Fibroblast of lung (primary cell): ENCODE measurements at regions not wholly inside any gene's neighbourhood (a gene's known extent, or its start where the extent isn't known, plus 50 kb on each side); places are given as distances from the start of the nearest gene placed in this dataset.
"Not testable (repeated sequence)": the region's sequence is repeated elsewhere in the genome, so short reads cannot be mapped to it uniquely, and the experiment has no call there.

Experiments
- DNase-seq, 2 donors: peaks; one replicate each; pipeline versions ENCODE4 v3.0.0 to v3.0.0-alpha.2; 2010; ENCODE audit warnings: low read depth in 2 of 2
- H2AFZ ChIP-seq: 2 replicates; pipeline ENCODE4 v1.5.1; 2012; ENCODE audit warnings: low read length, control low read depth, inconsistent platforms
- H3K27ac ChIP-seq: 2 replicates; pipeline ENCODE4 v1.5.1; 2011; ENCODE audit warnings: low read length, control low read depth; ENCODE audit not compliant: insufficient read depth
- H3K27me3 ChIP-seq: 2 replicates; pipeline ENCODE4 v1.5.1; 2011; ENCODE audit warnings: mild to moderate bottlenecking, low read length; ENCODE audit not compliant: control insufficient read depth, insufficient read depth
- H3K36me3 ChIP-seq: 2 replicates; pipeline ENCODE4 v1.5.1; 2011; ENCODE audit warnings: low read length; ENCODE audit not compliant: control insufficient read depth, insufficient read depth
- H3K4me1 ChIP-seq: 2 replicates; pipeline ENCODE4 v1.5.1; 2011; ENCODE audit warnings: low read length; ENCODE audit not compliant: control insufficient read depth, insufficient read depth; ENCODE audit errors: extremely low read depth
- H3K4me2 ChIP-seq: 2 replicates; pipeline ENCODE4 v1.5.1; 2011; ENCODE audit warnings: low read length, control low read depth; ENCODE audit not compliant: insufficient read depth; ENCODE audit errors: extremely low read depth
- H3K4me3 ChIP-seq, 4 experiments: fragments of 200-600 bp in 1 of 4; sonication (generic) in 1 of 4; replicated peaks in 1 of 4; 2 replicates each; pipeline ENCODE4 v1.5.1; 2011 to 2016; ENCODE audit warnings: low read length in 4 of 4, low read depth in 3 of 4, mild to moderate bottlenecking in 3 of 4, control low read depth in 2 of 4, inconsistent platforms in 1 of 4, mixed read lengths in 1 of 4; ENCODE audit not compliant: insufficient read depth in 1 of 4; ENCODE audit errors: control extremely low read depth in 1 of 4
- H3K79me2 ChIP-seq: 2 replicates; pipeline ENCODE4 v1.5.1; 2012; ENCODE audit warnings: mild to moderate bottlenecking, low read length, inconsistent platforms; ENCODE audit not compliant: control insufficient read depth, insufficient read depth
- H3K9ac ChIP-seq: 2 replicates; pipeline ENCODE4 v1.5.1; 2011; ENCODE audit warnings: mild to moderate bottlenecking, low read length, control low read depth; ENCODE audit not compliant: insufficient read depth
- H3K9me3 ChIP-seq: 2 replicates; pipeline ENCODE4 v1.5.1; 2012; ENCODE audit warnings: low read depth, low read length; ENCODE audit not compliant: control insufficient read depth, insufficient read depth
- H4K20me1 ChIP-seq: 2 replicates; pipeline ENCODE4 v1.5.1; 2011; ENCODE audit warnings: low read length; ENCODE audit not compliant: control insufficient read depth, insufficient read depth; ENCODE audit errors: extremely low read depth

DNA sequence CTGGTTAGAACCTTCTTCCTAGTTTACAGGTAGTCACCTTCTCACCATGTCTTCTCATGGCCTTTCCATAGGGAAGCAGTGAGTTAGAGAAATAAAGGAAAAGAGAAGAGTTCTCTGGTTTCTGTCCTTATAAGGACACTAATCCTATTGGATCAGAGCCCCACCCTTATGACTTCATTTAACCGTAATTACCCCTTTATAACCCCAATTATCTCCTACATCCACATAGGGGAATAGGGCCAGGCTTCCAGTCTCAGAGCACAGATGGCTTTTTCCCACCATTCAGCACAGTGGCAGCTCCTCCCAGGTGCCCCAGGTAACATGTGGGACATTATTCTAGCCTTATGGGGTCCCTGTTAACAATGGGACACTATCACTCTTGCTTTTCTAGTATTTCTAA, 602.9 kb downstream of the RPIA start:
- H3K9me3 ChIP-seq, H4K20me1 ChIP-seq, DNase-seq, H3K79me2 ChIP-seq, H3K4me3 ChIP-seq, H2AFZ ChIP-seq, H3K4me2 ChIP-seq, H3K36me3 ChIP-seq, H3K27me3 ChIP-seq, H3K27ac ChIP-seq, H3K9ac ChIP-seq, H3K4me1 ChIP-seq: not testable (repeated sequence)

- not testable (repeated sequence) for H3K4me2 ChIP-seq, H3K36me3 ChIP-seq, H3K9me3 ChIP-seq, H2AFZ ChIP-seq, H3K4me1 ChIP-seq, H4K20me1 ChIP-seq, H3K79me2 ChIP-seq, DNase-seq, H3K4me3 ChIP-seq, H3K27ac ChIP-seq, H3K27me3 ChIP-seq, H3K9ac ChIP-seq
These were observed 605.4 kb downstream of the RPIA start for GRCh38 chr2:89296820-89297398.

DNA sequence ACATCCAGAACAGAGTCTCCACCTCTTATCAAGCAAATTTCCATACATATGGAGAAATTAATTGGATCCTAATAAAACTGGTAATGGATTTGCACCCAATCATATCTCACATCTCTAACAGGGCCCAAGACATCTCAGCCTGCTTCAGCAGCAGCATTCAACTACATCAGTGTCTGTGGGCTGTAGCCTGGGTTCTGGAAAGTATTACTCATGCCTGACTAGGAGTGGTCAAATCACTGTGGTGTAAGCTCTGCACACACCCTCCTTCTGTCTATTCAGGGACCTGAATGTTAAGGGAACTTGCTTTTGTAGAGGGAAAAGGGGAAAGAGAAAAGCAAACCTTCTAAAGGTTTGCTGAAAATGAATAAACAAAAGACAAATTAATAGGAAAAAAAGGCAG, 607.7 kb downstream of the RPIA start:
- not testable (repeated sequence) for H4K20me1 ChIP-seq, DNase-seq, H3K79me2 ChIP-seq, H3K36me3 ChIP-seq, H3K4me1 ChIP-seq, H3K27ac ChIP-seq, H2AFZ ChIP-seq, H3K9me3 ChIP-seq, H3K4me2 ChIP-seq, H3K4me3 ChIP-seq, H3K27me3 ChIP-seq, H3K9ac ChIP-seq

- not testable (repeated sequence) for DNase-seq, H3K27ac ChIP-seq, H3K36me3 ChIP-seq, H3K4me1 ChIP-seq, H3K4me3 ChIP-seq, H4K20me1 ChIP-seq, H3K9me3 ChIP-seq, H3K27me3 ChIP-seq, H2AFZ ChIP-seq, H3K79me2 ChIP-seq, H3K9ac ChIP-seq, H3K4me2 ChIP-seq
These were observed 614.1 kb downstream of the RPIA start for GRCh38 chr2:89305623-89306022.

GRCh38 chr2:89306869-89307637, 615.6 kb downstream of the RPIA start:
- not testable (repeated sequence) for H3K4me1 ChIP-seq, H3K4me3 ChIP-seq, H3K9ac ChIP-seq, H3K27ac ChIP-seq, H3K4me2 ChIP-seq, H3K9me3 ChIP-seq, H3K27me3 ChIP-seq, DNase-seq, H4K20me1 ChIP-seq, H3K36me3 ChIP-seq, H3K79me2 ChIP-seq, H2AFZ ChIP-seq

GRCh38 chr2:89318990-89319389, 627.5 kb downstream of the RPIA start:
- H3K36me3 ChIP-seq, H3K27me3 ChIP-seq, H4K20me1 ChIP-seq, H3K9me3 ChIP-seq, H2AFZ ChIP-seq, H3K4me2 ChIP-seq, DNase-seq, H3K4me1 ChIP-seq, H3K79me2 ChIP-seq, H3K4me3 ChIP-seq, H3K27ac ChIP-seq, H3K9ac ChIP-seq: not testable (repeated sequence)

- not testable (repeated sequence) for H3K9me3 ChIP-seq, DNase-seq, H3K4me3 ChIP-seq, H4K20me1 ChIP-seq, H3K36me3 ChIP-seq, H3K27ac ChIP-seq, H2AFZ ChIP-seq, H3K27me3 ChIP-seq, H3K4me1 ChIP-seq, H3K9ac ChIP-seq, H3K79me2 ChIP-seq, H3K4me2 ChIP-seq
These were observed 634.4 kb downstream of the RPIA start for GRCh38 chr2:89325894-89326293.
